SK-N-SH (cell line): ENCODE measurements at regions not wholly inside any gene's neighbourhood (a gene's known extent, or its start where the extent isn't known, plus 50 kb on each side); places are given as distances from the start of the nearest gene placed in this dataset.

ENCODE experiments used
- CTCF ChIA-PET: fragments of 300-600, 350-600 bp; formaldehyde crosslinking; extraction: SDS; loops from one replicate; lab custom pipeline; 2021; lab: Yijun Ruan, JAX
- POLR2A ChIA-PET: fragments of 350-600 bp; sonication (Branson Sonifier 250); formaldehyde crosslinking; extraction: SDS; loops from one replicate; lab custom pipeline; 2020; ENCODE audit warnings: antibody characterized with exemption, inconsistent platforms; lab: Yijun Ruan, JAX
- DNase-seq: peaks from one replicate; pipeline ENCODE4 v3.0.0; 2012
- H2AFZ ChIP-seq: fragments of 200-600 bp; sonication (generic); 2 replicates; pipeline ENCODE4 v1.8.1; 2016; ENCODE audit warnings: antibody characterized with exemption, mild to moderate bottlenecking, low read depth
- H3F3A ChIP-seq: fragments of 200-600 bp; sonication (generic); replicated peaks from 2 replicates; pipeline ENCODE3; 2016; ENCODE audit warnings: antibody characterized with exemption, mild to moderate bottlenecking; ENCODE audit not compliant: insufficient read depth
- H3K27ac ChIP-seq, 2 experiments: fragments of 200-500 bp in 1 of 2; fragments of 200-600 bp in 1 of 2; sonication (Bioruptor generic) in 1 of 2; sonication (generic), shearing (Covaris generic) in 1 of 2; 2 replicates each; pipeline versions ENCODE4 v1.5.1 to v1.6.1; 2014 to 2016; ENCODE audit warnings: low read depth in 2 of 2, inconsistent platforms in 1 of 2, low read length in 1 of 2, mild to moderate bottlenecking in 1 of 2, mixed read lengths in 1 of 2
- H3K27me3 ChIP-seq: fragments of 200-600 bp; sonication (generic), shearing (Covaris generic); 2 replicates; pipeline ENCODE4 v1.6.1; 2016; ENCODE audit warnings: mixed run types; ENCODE audit not compliant: insufficient read depth
- H3K36me3 ChIP-seq, 2 experiments: fragments of 200-500 bp in 1 of 2; fragments of 200-600 bp in 1 of 2; sonication (Bioruptor generic) in 1 of 2; sonication (generic) in 1 of 2; replicated peaks in 1 of 2; 2 replicates each; pipeline versions ENCODE3 to v1.5.1; 2014 to 2016; ENCODE audit warnings: low read length in 1 of 2, mild to moderate bottlenecking in 1 of 2; ENCODE audit not compliant: insufficient read depth in 2 of 2, control insufficient read depth in 1 of 2
- H3K4me1 ChIP-seq, 2 experiments: fragments of 200-500 bp in 1 of 2; fragments of 200-600 bp in 1 of 2; sonication (Bioruptor generic) in 1 of 2; sonication (generic), shearing (Covaris generic) in 1 of 2; 2 replicates each; pipeline versions ENCODE4 v1.5.1 to v1.6.1; 2014 to 2016; ENCODE audit warnings: low read depth in 1 of 2, low read length in 1 of 2, mixed run types in 1 of 2; ENCODE audit not compliant: insufficient read depth in 2 of 2, control insufficient read depth in 1 of 2
- H3K4me2 ChIP-seq: fragments of 200-600 bp; sonication (generic), shearing (Covaris generic); 2 replicates; pipeline ENCODE4 v1.6.1; 2017; ENCODE audit warnings: mixed run types
- H3K4me3 ChIP-seq, 2 experiments: fragments of 200-500 bp in 1 of 2; fragments of 200-600 bp in 1 of 2; sonication (Bioruptor generic) in 1 of 2; sonication (generic), shearing (Covaris generic) in 1 of 2; 2 replicates each; pipeline versions ENCODE4 v1.5.1 to v1.8.1; 2014 to 2016; ENCODE audit warnings: low read depth in 2 of 2, inconsistent platforms in 1 of 2, low read length in 1 of 2, mild to moderate bottlenecking in 1 of 2, mixed read lengths in 1 of 2, moderate library complexity in 1 of 2
- H3K79me2 ChIP-seq: fragments of 200-600 bp; sonication (generic); 2 replicates; pipeline ENCODE4 v1.8.1; 2017; ENCODE audit warnings: mild to moderate bottlenecking; ENCODE audit not compliant: insufficient read depth
- H3K9ac ChIP-seq: fragments of 200-600 bp; sonication (generic); 2 replicates; pipeline ENCODE4 v1.6.1; 2017; ENCODE audit warnings: mixed run types
- H3K9me2 ChIP-seq: fragments of 200-600 bp; sonication (generic); 2 replicates; pipeline ENCODE4 v1.6.1; 2017; ENCODE audit warnings: mixed run types
- H3K9me3 ChIP-seq: fragments of 200-600 bp; sonication (generic); 2 replicates; pipeline ENCODE4 v1.6.1; 2017; ENCODE audit warnings: mixed run types, mild to moderate bottlenecking, moderate library complexity
- H4K20me1 ChIP-seq: fragments of 200-600 bp; sonication (generic); 2 replicates; pipeline ENCODE4 v1.6.1; 2017; ENCODE audit warnings: mild to moderate bottlenecking, mixed run types; ENCODE audit not compliant: insufficient read depth
- CTCF ChIP-seq: fragments of 200-600 bp; sonication (generic); IDR thresholded peaks from 2 replicates; pipeline ENCODE4 v1.6.1; 2017; ENCODE audit warnings: antibody characterized with exemption, mild to moderate bottlenecking, moderate library complexity
- ELF1 ChIP-seq: IDR thresholded peaks from 2 replicates; pipeline ENCODE4 v1.4.0; 2012
- FOXM1 ChIP-seq: IDR thresholded peaks from 2 replicates; pipeline ENCODE4 v1.4.0; 2012; ENCODE audit warnings: low read depth, mild to moderate bottlenecking
- JUND ChIP-seq: IDR thresholded peaks from 2 replicates; pipeline ENCODE4 v1.4.0; 2012
- MXI1 ChIP-seq: IDR thresholded peaks from 2 replicates; pipeline ENCODE4 v1.6.1; 2012; ENCODE audit warnings: mild to moderate bottlenecking, low read depth, low read length, improper control_type of control experiment
- NFIC ChIP-seq: IDR thresholded peaks from 2 replicates; pipeline ENCODE4 v1.4.0; 2012; ENCODE audit warnings: borderline replicate concordance
- PBX3 ChIP-seq: IDR thresholded peaks from 2 replicates; pipeline ENCODE4; 2012
- POLR2AphosphoS5 ChIP-seq: IDR thresholded peaks from 2 replicates; pipeline ENCODE4 v1.6.1; 2012; ENCODE audit warnings: low read depth, low read length
- RAD21 ChIP-seq: IDR thresholded peaks from 2 replicates; pipeline ENCODE4 v1.6.1; 2012; ENCODE audit warnings: mild to moderate bottlenecking, low read length
- TAF1 ChIP-seq: IDR thresholded peaks from 2 replicates; pipeline ENCODE4 v1.6.1; 2012; ENCODE audit warnings: low read depth, mild to moderate bottlenecking, low read length, moderate library complexity, borderline replicate concordance
- TEAD4 ChIP-seq: IDR thresholded peaks from 2 replicates; pipeline ENCODE4 v1.4.0; 2012; ENCODE audit warnings: mild to moderate bottlenecking, borderline replicate concordance; ENCODE audit not compliant: insufficient read depth
- USF2 ChIP-seq: fragments of 150-350 bp; IDR thresholded peaks from 2 replicates; pipeline ENCODE4 v1.6.1; 2017; ENCODE audit warnings: antibody characterized with exemption, low read length, low read depth, borderline replicate concordance
- ZBTB33 ChIP-seq: IDR thresholded peaks from 2 replicates; pipeline ENCODE4 v1.4.0; 2012; ENCODE audit warnings: low read depth, borderline replicate concordance
- WGBS: methylation state at CpG from one replicate; pipeline ENCODE4 v1.1.6; 2017; ENCODE audit warnings: low lambda C conversion rate; 5-methylcytosine and 5-hydroxymethylcytosine counted together

- Histone ChIP-seq H3K9me3 (no peaks in the 10 kb centered on the region), H3K4me3 (no peak overlapping the region), H3K9ac (no peak overlapping the region), H3K79me2 (no peaks in the 10 kb centered on the region), H2AFZ (no peak overlapping the region), H3K4me2 (no peak overlapping the region), H3F3A (no peaks in the 10 kb centered on the region), H4K20me1 (no peaks in the 10 kb centered on the region), H3K27me3 (no peaks in the 10 kb centered on the region), H3K27ac (no peak overlapping the region), H3K9me2 (no peaks in the 10 kb centered on the region), H3K4me1 (no peaks in the 10 kb centered on the region), H3K36me3 (no peaks in the 10 kb centered on the region)
- peak; percentile 76 for TF ChIP-seq CTCF
- peak; percentile 29; the same call in 1 of the 2 replicates for TF ChIP-seq RAD21
- no peak for TF ChIP-seq MXI1
- TF ChIP-seq NFIC = no peak
- TF ChIP-seq TAF1 = no peak
- TF ChIP-seq JUND = no peak
- TF ChIP-seq TEAD4 = no peak
- 50% methylated on average over 5 of the region's 5 CpGs for WGBS
- peak; percentile 24 for DNase-seq
- ChIA-PET CTCF (interaction anchor here (0.6 to 3.0 kb wide), 13 partner anchors 9 to 470 kb away, joined by 3 to 13 read pairs (median 3); no protein-coding TSS in a partner anchor), POLR2A (no interaction called here)
Measured at GRCh38 chr7:25820432-25821040, 331.5 kb upstream of the NFE2L3 start.

DNA sequence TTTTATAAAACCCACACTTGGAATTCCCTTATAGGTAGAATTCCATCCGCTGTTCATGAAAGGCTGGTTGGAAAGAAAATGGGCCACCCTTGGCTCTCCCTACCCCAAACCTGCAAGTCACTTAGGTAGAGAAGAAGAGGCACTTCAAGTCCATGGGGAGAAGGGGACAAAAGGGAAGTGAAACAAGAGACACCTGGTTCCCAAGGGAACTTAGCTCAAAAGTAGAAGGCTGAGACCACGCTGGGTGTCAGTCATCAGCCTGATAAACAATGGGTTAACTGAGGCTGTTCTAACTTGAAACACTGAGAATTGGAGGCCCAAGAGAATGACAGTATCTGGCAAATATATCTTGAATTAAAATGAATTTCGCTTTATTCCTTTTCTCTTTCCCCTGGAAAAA is 330.8 kb upstream of the NFE2L3 start:
- POLR2A ChIA-PET = interaction anchor here (0.6 kb wide), 1 partner anchor 117 kb away, joined by 5 read pairs; no protein-coding TSS in a partner anchor
- Histone ChIP-seq H3K9me2 (no peaks in the 10 kb centered on the region), H2AFZ (no peak overlapping the region), H3K4me3 (no peak overlapping the region), H4K20me1 (no peaks in the 10 kb centered on the region), H3K4me2 (no peak overlapping the region), H3K4me1 (no peaks in the 10 kb centered on the region), H3K79me2 (no peaks in the 10 kb centered on the region), H3K36me3 (no peaks in the 10 kb centered on the region), H3F3A (no peaks in the 10 kb centered on the region), H3K9me3 (no peaks in the 10 kb centered on the region), H3K27ac (no peak overlapping the region), H3K27me3 (no peaks in the 10 kb centered on the region), H3K9ac (no peak overlapping the region)
- TF ChIP-seq ZBTB33 (no peak), CTCF (no peak), POLR2AphosphoS5 (no peak), FOXM1 (no peak), TAF1 (no peak), PBX3 (no peak), ELF1 (no peak), USF2 (no peak), NFIC (no peak)
- WGBS = 28% methylated on average over 3 of the region's 3 CpGs
- CTCF ChIA-PET = interaction anchor here (0.6 to 3.0 kb wide), 6 partner anchors 12 to 198 kb away, joined by 3 to 13 read pairs (median 4); no protein-coding TSS in a partner anchor
- no peak for DNase-seq
